Endodermal cell (in vitro differentiated cells): ENCODE measurements at regions not wholly inside any gene's neighbourhood (a gene's known extent, or its start where the extent isn't known, plus 50 kb on each side); places are given as distances from the start of the nearest gene placed in this dataset.

Source experiments
- DNase-seq: peaks from one replicate; pipeline ENCODE4 v3.0.0-alpha.2; 2017
- H3K27ac ChIP-seq: 2 replicates; pipeline ENCODE4 v1.5.1; 2013; ENCODE audit warnings: mild to moderate bottlenecking, low read depth, low read length, moderate library complexity
- H3K27me3 ChIP-seq: 2 replicates; pipeline ENCODE4 v1.6.1; 2013; ENCODE audit warnings: mild to moderate bottlenecking, low read length, moderate library complexity; ENCODE audit not compliant: insufficient read depth, control insufficient read depth, poor library complexity, severe bottlenecking
- H3K36me3 ChIP-seq: 2 replicates; pipeline ENCODE4 v1.7.0; 2013; ENCODE audit warnings: mild to moderate bottlenecking, low read length, moderate library complexity; ENCODE audit not compliant: control insufficient read depth, insufficient read depth
- H3K4me1 ChIP-seq: one replicate; pipeline ENCODE4 v1.7.0; 2013; ENCODE audit warnings: low read length; ENCODE audit not compliant: control insufficient read depth, insufficient read depth
- H3K4me3 ChIP-seq: 2 replicates; pipeline ENCODE4 v1.5.1; 2013; ENCODE audit warnings: mild to moderate bottlenecking, low read length, moderate library complexity
- H3K9ac ChIP-seq: 2 replicates; pipeline ENCODE4 v1.6.1; 2013; ENCODE audit warnings: mild to moderate bottlenecking, low read length, moderate library complexity; ENCODE audit not compliant: poor library complexity, severe bottlenecking; ENCODE audit errors: extremely low read depth
- H3K9me3 ChIP-seq: 2 replicates; pipeline ENCODE4 v1.6.1; 2013; ENCODE audit warnings: mild to moderate bottlenecking, low read length, moderate library complexity; ENCODE audit not compliant: control insufficient read depth
- H3K27ac Mint-ChIP-seq: 2 replicates; pipeline ENCODE4 v1.8.0; 2020; ENCODE audit warnings: mixed read lengths
- H3K27me3 Mint-ChIP-seq: 2 replicates; pipeline ENCODE4 v1.8.0; 2021; ENCODE audit warnings: mild to moderate bottlenecking, mixed read lengths; ENCODE audit not compliant: insufficient read depth
- H3K36me3 Mint-ChIP-seq: 2 replicates; pipeline ENCODE4 v1.8.0; 2020; ENCODE audit warnings: low read depth, mixed read lengths
- H3K4me1 Mint-ChIP-seq: 2 replicates; pipeline ENCODE4 v1.8.0; 2020; ENCODE audit warnings: mixed read lengths
- H3K4me3 Mint-ChIP-seq: 2 replicates; pipeline ENCODE4 v1.8.0; 2020; ENCODE audit warnings: mild to moderate bottlenecking, moderate library complexity, mixed read lengths
- H3K9me3 Mint-ChIP-seq: 2 replicates; pipeline ENCODE4 v1.8.0; 2020; ENCODE audit warnings: mild to moderate bottlenecking, mixed read lengths
- WGBS, 2 experiments: methylation state at CpG; one replicate each; pipeline versions ENCODE4 v1.1.5 to v1.1.7; 2013; ENCODE audit warnings: missing lambda C conversion rate in 2 of 2, mixed read lengths in 1 of 2; ENCODE audit not compliant: insufficient coverage in 1 of 2, insufficient read length in 1 of 2; 5-methylcytosine and 5-hydroxymethylcytosine counted together
- TF ChIP-seq, protein P1 (sequence below): fragments of 200-600 bp; sonication (generic); conservative IDR thresholded peaks from 2 replicates; pipeline ENCODE4 v1.5.0; 2021; ENCODE audit warnings: antibody characterized with exemption, mild to moderate bottlenecking

DNA sequence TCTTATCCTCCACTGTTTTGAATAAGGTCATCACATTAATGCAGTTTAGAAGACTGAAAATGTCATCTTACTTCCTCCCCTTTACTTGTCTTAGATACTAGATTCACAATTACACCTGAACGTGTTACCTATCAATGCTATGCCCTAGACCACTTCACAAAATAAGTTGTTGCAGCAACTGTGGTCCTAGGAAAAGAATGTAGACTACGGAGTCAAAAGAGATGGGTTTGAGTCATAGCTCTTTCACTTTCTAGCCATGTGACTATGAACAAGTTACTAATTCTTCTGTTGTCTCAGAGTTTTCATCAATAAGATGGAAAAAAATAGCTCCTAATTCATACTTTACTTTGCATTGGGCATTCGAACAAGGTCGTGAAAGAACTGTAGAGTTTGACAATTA lies 164.3 kb upstream of the PREP start:
- Mint-ChIP-seq H3K27ac (no peak overlapping the region), H3K4me3 (no peak overlapping the region), H3K9me3 (peaks cover 4% of the 10 kb centered on the region), H3K4me1 (peaks cover 20% of the 10 kb centered on the region), H3K27me3 (no peaks in the 10 kb centered on the region), H3K36me3 (no peaks in the 10 kb centered on the region)
- Histone ChIP-seq H3K9ac (no peak overlapping the region), H3K4me1 (peaks cover 8% of the 10 kb centered on the region), H3K27me3 (peaks cover 12% of the 10 kb centered on the region), H3K4me3 (no peak overlapping the region), H3K9me3 (peaks cover 12% of the 10 kb centered on the region), H3K27ac (no peak overlapping the region), H3K36me3 (no peaks in the 10 kb centered on the region)
- 90 to 93% methylated on average over 3 to 4 of the region's 4 CpGs for WGBS, 2 experiments
- no peak for DNase-seq
- TF ChIP-seq, protein P1, sequence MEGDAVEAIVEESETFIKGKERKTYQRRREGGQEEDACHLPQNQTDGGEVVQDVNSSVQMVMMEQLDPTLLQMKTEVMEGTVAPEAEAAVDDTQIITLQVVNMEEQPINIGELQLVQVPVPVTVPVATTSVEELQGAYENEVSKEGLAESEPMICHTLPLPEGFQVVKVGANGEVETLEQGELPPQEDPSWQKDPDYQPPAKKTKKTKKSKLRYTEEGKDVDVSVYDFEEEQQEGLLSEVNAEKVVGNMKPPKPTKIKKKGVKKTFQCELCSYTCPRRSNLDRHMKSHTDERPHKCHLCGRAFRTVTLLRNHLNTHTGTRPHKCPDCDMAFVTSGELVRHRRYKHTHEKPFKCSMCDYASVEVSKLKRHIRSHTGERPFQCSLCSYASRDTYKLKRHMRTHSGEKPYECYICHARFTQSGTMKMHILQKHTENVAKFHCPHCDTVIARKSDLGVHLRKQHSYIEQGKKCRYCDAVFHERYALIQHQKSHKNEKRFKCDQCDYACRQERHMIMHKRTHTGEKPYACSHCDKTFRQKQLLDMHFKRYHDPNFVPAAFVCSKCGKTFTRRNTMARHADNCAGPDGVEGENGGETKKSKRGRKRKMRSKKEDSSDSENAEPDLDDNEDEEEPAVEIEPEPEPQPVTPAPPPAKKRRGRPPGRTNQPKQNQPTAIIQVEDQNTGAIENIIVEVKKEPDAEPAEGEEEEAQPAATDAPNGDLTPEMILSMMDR: no peak

DNA sequence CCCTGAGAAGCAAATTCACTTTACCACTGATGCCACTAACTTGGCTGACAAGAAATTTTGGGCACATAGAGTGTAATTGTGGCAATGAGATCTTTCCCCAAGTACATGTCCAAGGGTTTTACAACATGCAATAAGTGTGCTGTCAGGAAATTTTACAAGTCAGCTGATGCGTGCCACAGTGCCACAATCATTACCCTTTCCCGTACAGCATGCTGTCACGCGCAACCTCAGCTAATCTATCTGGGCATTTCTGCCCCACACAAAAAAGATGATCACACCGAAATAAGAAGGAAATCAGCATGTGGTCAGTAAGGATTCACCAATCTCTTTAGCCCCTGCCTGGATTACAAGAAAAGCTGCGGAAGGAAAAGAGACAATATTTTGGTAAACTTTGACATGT lies 163.6 kb upstream of the PREP start:
- Mint-ChIP-seq H3K36me3 (no peaks in the 10 kb centered on the region), H3K27ac (no peak overlapping the region), H3K9me3 (peaks cover 8% of the 10 kb centered on the region), H3K27me3 (no peaks in the 10 kb centered on the region), H3K4me1 (peaks cover 20% of the 10 kb centered on the region), H3K4me3 (no peak overlapping the region)
- DNase-seq: no peak
- Histone ChIP-seq H3K27me3 (peaks cover 12% of the 10 kb centered on the region), H3K4me3 (no peak overlapping the region), H3K9me3 (peaks cover 16% of the 10 kb centered on the region), H3K36me3 (no peaks in the 10 kb centered on the region), H3K4me1 (peaks cover 8% of the 10 kb centered on the region), H3K27ac (no peak overlapping the region), H3K9ac (no peak overlapping the region)
- TF ChIP-seq, protein P1: no peak
- WGBS, 2 experiments: 96 to 98% methylated on average over 6 of the region's 6 CpGs

DNA sequence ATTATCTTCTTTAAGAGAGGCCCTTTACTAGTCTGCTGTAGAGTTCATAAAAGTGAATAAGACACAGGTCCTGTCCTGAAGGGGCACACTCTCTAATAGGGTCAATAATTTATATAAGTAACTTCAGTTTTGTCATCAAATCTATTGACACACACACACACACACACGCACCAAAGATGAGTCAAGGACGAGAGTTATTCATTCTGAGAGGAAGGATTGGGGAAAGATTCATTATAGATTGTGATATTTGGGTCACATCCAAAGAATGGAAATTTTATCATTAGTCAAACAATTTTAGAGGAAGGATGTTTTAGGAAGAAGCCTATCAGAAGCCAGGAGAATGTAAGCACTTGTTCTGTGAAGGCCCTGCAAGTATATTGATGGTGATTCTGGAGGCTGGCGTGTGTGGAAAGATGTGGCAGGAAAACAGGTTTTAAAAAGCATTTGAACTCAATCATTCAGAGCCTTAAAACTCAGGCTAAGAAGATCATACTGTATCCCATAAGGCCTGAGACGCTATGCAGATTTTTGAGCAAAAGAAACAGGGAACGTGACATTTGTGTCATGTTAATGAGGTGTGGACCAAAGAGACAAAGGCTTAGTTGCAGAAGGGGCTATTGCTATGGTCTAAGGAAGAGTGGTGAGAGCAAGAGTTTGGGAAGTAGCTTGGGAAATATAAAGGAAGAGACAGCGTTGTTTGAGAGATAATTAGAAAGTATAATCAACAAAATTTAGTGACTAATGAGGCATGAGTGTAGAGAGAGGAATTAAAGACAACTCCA lies 161.4 kb upstream of the PREP start:
- Mint-ChIP-seq H3K27me3 (no peaks in the 10 kb centered on the region), H3K9me3 (peaks cover 8% of the 10 kb centered on the region), H3K27ac (no peak overlapping the region), H3K4me1 (peaks cover 12% of the 10 kb centered on the region), H3K36me3 (no peaks in the 10 kb centered on the region), H3K4me3 (no peak overlapping the region)
- Histone ChIP-seq H3K9ac (no peak overlapping the region), H3K27ac (no peak overlapping the region), H3K4me1 (peaks cover 7% of the 10 kb centered on the region), H3K9me3 (peaks cover 16% of the 10 kb centered on the region), H3K27me3 (peaks cover 12% of the 10 kb centered on the region), H3K4me3 (no peak overlapping the region), H3K36me3 (no peaks in the 10 kb centered on the region)
- no peak for DNase-seq
- WGBS, 2 experiments: 76 to 89% methylated on average over 5 to 6 of the region's 6 CpGs
- TF ChIP-seq, protein P1: no peak
